Spleen (tissue), 11 donors: ENCODE measurements at regions not wholly inside any gene's neighbourhood (a gene's known extent, or its start where the extent isn't known, plus 50 kb on each side); places are given as distances from the start of the nearest gene placed in this dataset.

Experiments used
- DNase-seq: peaks from one replicate; pipeline ENCODE4 v3.0.0-alpha.2; 2020
- H3K27ac ChIP-seq, 8 donors: fragments of 200-600 bp; sonication (generic) in 7 of 8; 1 replicate in 4 of 8; 2 replicates in 4 of 8; pipeline versions ENCODE4 v1.5.0 to v1.8.0; 2016 to 2021; ENCODE audit warnings: inconsistent platforms in 4 of 8, mild to moderate bottlenecking in 4 of 8, moderate library complexity in 1 of 8
- H3K27me3 ChIP-seq, 7 donors: fragments of 200-600 bp; sonication (generic) in 6 of 7; replicated peaks in 1 of 7; 1 replicate in 4 of 7; 2 replicates in 3 of 7; pipeline versions ENCODE4 v1.5.0 to v1.8.0; 2016 to 2021; ENCODE audit warnings: inconsistent platforms in 3 of 7, mild to moderate bottlenecking in 1 of 7
- H3K36me3 ChIP-seq, 6 donors: fragments of 200-600 bp; sonication (generic) in 5 of 6; 1 replicate in 4 of 6; 2 replicates in 2 of 6; pipeline versions ENCODE4 v1.5.0 to v1.8.0; 2016 to 2021; ENCODE audit warnings: inconsistent platforms in 2 of 6
- H3K4me1 ChIP-seq, 6 donors: fragments of 200-600 bp; sonication (generic) in 5 of 6; 1 replicate in 3 of 6; 2 replicates in 3 of 6; pipeline versions ENCODE4 v1.5.0 to v1.8.0; 2016 to 2021; ENCODE audit warnings: inconsistent platforms in 3 of 6
- H3K4me3 ChIP-seq, 8 donors: fragments of 200-600 bp; sonication (generic) in 7 of 8; 1 replicate in 4 of 8; 2 replicates in 4 of 8; pipeline versions ENCODE4 v1.5.0 to v1.8.0; 2016 to 2021; ENCODE audit warnings: inconsistent platforms in 4 of 8, mild to moderate bottlenecking in 4 of 8, moderate library complexity in 2 of 8
- H3K9me3 ChIP-seq, 8 donors: fragments of 200-600 bp; sonication (generic) in 7 of 8; 1 replicate in 4 of 8; 2 replicates in 4 of 8; pipeline versions ENCODE4 v1.5.0 to v1.8.0; 2016 to 2021; ENCODE audit warnings: inconsistent platforms in 4 of 8
- POLR2A ChIP-seq, 3 donors: fragments of 450-650 bp; IDR thresholded peaks; one replicate each; pipeline ENCODE4 v1.5.1; 2017; ENCODE audit warnings: antibody characterized with exemption in 3 of 3, mild to moderate bottlenecking in 1 of 3
- POLR2AphosphoS5 ChIP-seq, 3 donors: sonication (generic); formaldehyde crosslinking; IDR thresholded peaks; one replicate each; pipeline ENCODE4 v1.5.1; 2017; ENCODE audit warnings: antibody characterized with exemption in 3 of 3
- WGBS, 5 donors: extraction: QIAGEN DNeasy Blood & Tissue Kit in 3 of 5; methylation state at CpG; one replicate each; pipeline versions ENCODE4 v1.1.5 to v1.1.7; 2013 to 2018; 5-methylcytosine and 5-hydroxymethylcytosine counted together
- intact Hi-C: fragments of 100-400 bp; cut with DNase I; formaldehyde crosslinking; loops from one replicate; pipeline ENCODE4 v1.15.0; 2023; ENCODE audit warnings: low total_unique reads
- TF ChIP-seq, protein P1 (sequence below), 11 experiments: fragments of 200-600 bp in 7 of 11; fragments of 450-650 bp in 4 of 11; sonication (generic) in 4 of 11; IDR thresholded peaks in 8 of 11; conservative IDR thresholded peaks in 3 of 11; 1 replicate in 7 of 11; 2 replicates in 4 of 11; pipeline versions ENCODE4 v1.4.0 to v1.8.0; 2016 to 2021; ENCODE audit warnings: antibody characterized with exemption in 11 of 11, inconsistent platforms in 4 of 11, mild to moderate bottlenecking in 1 of 11
- donor health status: healthy with polysubstance abuse.
- donor health status: DM: no; HTN: no; CAD: no; lungs with moderate emphysema.
- donor health status: DM: no; HTN: no; CAD: no.
- donor health status: Bipolar disorder and iron deficiency.
- donor health status: healthy.
- donor health status: DM: no; HTN: no; CAD: no.
- donor health status: DM: yes; HTN: yes; CAD: no.

DNA sequence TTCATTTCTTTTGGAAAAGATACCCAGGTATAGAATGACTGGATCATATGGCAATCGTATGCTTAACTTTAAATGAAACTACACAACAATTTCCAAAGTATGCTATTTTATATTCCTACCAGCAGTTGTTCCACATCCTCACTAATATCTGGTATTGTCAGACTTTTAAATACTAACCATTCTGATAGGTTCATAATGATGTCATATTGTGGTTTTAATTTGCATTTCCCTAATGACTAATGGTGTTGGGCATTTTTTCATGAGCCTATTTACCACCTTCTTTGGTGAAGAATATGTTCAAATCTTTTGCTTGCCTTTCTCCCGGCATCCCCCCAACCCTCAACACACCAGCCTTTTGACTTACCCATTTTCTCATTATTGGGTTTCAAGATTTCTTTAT, 96.2 kb upstream of the HMGN3 start:
- TF ChIP-seq POLR2AphosphoS5 (IDR thresholded peaks at IDR 0.05) (no peak), POLR2A (IDR thresholded peaks at IDR 0.05) (no peak)
- TF ChIP-seq, protein P1, sequence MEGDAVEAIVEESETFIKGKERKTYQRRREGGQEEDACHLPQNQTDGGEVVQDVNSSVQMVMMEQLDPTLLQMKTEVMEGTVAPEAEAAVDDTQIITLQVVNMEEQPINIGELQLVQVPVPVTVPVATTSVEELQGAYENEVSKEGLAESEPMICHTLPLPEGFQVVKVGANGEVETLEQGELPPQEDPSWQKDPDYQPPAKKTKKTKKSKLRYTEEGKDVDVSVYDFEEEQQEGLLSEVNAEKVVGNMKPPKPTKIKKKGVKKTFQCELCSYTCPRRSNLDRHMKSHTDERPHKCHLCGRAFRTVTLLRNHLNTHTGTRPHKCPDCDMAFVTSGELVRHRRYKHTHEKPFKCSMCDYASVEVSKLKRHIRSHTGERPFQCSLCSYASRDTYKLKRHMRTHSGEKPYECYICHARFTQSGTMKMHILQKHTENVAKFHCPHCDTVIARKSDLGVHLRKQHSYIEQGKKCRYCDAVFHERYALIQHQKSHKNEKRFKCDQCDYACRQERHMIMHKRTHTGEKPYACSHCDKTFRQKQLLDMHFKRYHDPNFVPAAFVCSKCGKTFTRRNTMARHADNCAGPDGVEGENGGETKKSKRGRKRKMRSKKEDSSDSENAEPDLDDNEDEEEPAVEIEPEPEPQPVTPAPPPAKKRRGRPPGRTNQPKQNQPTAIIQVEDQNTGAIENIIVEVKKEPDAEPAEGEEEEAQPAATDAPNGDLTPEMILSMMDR (IDR thresholded peaks at IDR 0.05 in 8 of 11, conservative IDR thresholded peaks at IDR 0.05 in 3 of 11), result no peak
- intact Hi-C loops, result no loop called here
- Histone ChIP-seq H3K4me3 (no peak overlapping the region), H3K27ac (no peak overlapping the region), H3K4me1 (no peaks in the 10 kb centered on the region), H3K36me3 (no peaks in the 10 kb centered on the region), H3K27me3 (no peaks in the 10 kb centered on the region), H3K9me3 (peaks cover 0 to under 1% (median 0%) of the 10 kb centered on the region in 8 donors)
- DNase-seq, result no peak
- 72 to 83% (median 80%) methylated on average over 2 of the region's 2 CpGs for WGBS, 5 donors

DNA sequence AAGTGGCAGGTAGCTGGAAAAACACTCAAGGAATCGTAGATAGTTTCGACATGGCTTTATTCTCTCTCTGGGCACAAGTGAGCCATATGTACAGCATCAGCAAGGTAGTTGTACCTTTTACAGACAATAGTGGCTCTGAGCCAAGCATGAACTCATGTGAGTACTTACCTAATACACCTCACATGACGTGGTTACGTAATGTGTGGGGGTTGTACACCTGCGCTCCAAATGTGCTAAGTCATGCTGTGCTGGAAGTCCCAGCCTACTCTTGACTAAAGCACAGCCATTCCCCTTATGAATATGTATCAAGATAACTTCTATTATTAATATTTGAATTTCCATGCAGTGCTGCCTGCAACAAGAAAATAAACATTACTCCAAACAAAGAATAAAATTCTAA, 78.8 kb upstream of the HMGN3 start:
- TF ChIP-seq, protein P1 (IDR thresholded peaks at IDR 0.05 in 8 of 11, conservative IDR thresholded peaks at IDR 0.05 in 3 of 11), result no peak
- TF ChIP-seq POLR2AphosphoS5 (IDR thresholded peaks at IDR 0.05) (no peak), POLR2A (IDR thresholded peaks at IDR 0.05) (no peak)
- intact Hi-C loops, result no loop called here
- Histone ChIP-seq H3K27me3 (no peaks in the 10 kb centered on the region), H3K27ac (no peak overlapping the region), H3K4me3 (no peak overlapping the region), H3K9me3 (no peaks in the 10 kb centered on the region), H3K4me1 (no peaks in the 10 kb centered on the region), H3K36me3 (no peaks in the 10 kb centered on the region)
- DNase-seq, result no peak
- WGBS, 5 donors, result 81 to 87% (median 85%) methylated on average over 5 of the region's 5 CpGs

DNA sequence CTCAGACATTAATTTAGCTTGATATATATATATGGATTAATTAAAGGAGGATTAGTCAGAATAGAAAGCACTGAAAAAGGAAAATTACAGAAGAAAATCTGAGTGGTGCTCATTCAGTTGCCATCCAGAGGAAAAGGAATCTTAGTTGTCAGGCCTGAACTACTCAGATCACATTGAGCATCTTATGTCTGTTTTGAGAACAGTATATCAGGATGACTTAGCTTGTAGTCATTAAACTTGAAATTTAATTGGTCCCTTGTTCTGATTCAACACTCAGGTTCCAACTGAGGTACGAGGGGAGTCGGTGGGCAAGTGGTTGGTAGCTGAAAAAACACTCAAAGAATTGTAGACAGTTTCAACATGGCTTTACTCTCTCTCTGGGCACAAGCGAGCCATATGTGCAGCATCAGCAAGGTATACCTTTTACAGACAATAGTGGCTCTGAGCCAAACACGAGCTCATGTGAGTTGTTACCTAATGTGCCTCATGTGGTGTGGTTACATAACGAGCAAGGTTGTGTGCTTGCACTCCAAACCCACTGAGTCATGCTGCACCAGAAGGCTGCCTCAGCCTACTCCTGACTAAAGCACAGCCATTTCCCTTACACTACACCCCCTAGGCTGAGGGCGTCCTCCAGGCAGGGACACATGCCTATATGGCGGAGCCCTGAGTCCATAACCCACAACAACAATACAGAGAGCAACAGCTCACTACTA, 73.0 kb upstream of the HMGN3 start:
- intact Hi-C loops, result no loop called here
- TF ChIP-seq POLR2AphosphoS5 (IDR thresholded peaks at IDR 0.05) (no peak), POLR2A (IDR thresholded peaks at IDR 0.05) (no peak)
- TF ChIP-seq, protein P1 (IDR thresholded peaks at IDR 0.05 in 8 of 11, conservative IDR thresholded peaks at IDR 0.05 in 3 of 11), result no peak
- DNase-seq, result no peak
- H3K4me1 ChIP-seq, result no peaks in the 10 kb centered on the region
- H3K4me3 ChIP-seq, result no peak overlapping the region
- H3K27ac ChIP-seq, result no peak overlapping the region
- 81 to 91% (median 83%) methylated on average over 7 of the region's 7 CpGs for WGBS, 5 donors
- no peaks in the 10 kb centered on the region for H3K36me3 ChIP-seq
- H3K9me3 ChIP-seq, result no peaks in the 10 kb centered on the region
- no peaks in the 10 kb centered on the region for H3K27me3 ChIP-seq

DNA sequence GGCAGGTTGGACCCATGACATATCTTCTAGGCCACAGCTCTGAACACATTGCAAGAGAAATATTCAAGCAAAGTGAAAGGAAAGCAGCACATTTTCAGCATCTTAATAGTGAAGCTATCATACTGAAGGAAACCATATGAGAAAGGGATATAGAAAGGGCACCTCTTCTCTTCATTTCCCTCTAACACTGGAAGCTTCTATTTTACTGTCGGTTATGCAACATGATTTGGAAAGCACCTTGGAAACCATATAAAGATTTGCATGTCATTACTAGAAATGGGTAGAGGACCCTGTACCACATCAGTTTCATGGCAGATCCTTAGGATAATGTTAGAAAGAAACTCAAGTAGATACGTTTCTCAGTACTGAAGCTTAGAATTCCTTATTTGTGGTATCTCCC, 70.5 kb upstream of the HMGN3 start:
- Histone ChIP-seq H3K36me3 (no peaks in the 10 kb centered on the region), H3K4me3 (no peak overlapping the region), H3K27ac (no peak overlapping the region), H3K27me3 (no peaks in the 10 kb centered on the region), H3K4me1 (no peaks in the 10 kb centered on the region), H3K9me3 (no peaks in the 10 kb centered on the region)
- no peak for TF ChIP-seq POLR2A (IDR thresholded peaks at IDR 0.05)
- TF ChIP-seq, protein P1 (IDR thresholded peaks at IDR 0.05 in 8 of 11, conservative IDR thresholded peaks at IDR 0.05 in 3 of 11), result no peak
- no peak for TF ChIP-seq POLR2AphosphoS5 (IDR thresholded peaks at IDR 0.05)
- DNase-seq, result no peak
- intact Hi-C loops, result no loop called here
- 63 to 78% (median 74%) methylated on average over 2 of the region's 2 CpGs for WGBS, 5 donors
